ENCODE measurements at regions not wholly inside any gene's neighbourhood (a gene's known extent, or its start where the extent isn't known, plus 50 kb on each side); places are given as distances from the start of the nearest gene placed in this dataset.

DNA sequence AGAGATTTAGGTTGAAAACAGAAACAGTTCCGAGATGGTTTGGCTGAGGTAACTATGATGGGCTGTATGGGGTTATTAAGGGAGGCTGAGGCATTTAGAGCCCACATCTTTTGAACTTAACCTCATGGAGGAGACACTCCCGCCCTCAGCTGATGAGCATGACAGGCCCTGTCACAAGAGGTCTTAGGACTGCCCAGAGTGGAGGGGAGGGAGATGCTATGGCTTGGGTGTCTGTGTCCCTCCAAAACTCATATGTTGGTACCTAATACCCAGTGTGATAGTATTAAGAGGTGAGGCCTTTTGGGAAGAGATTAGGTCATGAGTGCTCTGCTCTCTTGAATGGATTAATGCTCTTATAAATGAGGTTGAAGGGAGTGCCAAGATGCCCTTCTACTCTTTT lies 126.6 kb downstream of the CDC5L start:
- ATAC-seq (ENCODE audit: low read depth in 2 of 2): no peak
- Histone ChIP-seq H3K4me3 (ENCODE audit: low read depth, low read length) (no peak overlapping the region), H3K4me1 (ENCODE audit: control insufficient read depth, insufficient read depth, low read length, poor library complexity, severe bottlenecking) (no peaks in the 10 kb centered on the region), H3K9me3 (ENCODE audit: control insufficient read depth in 2 of 2, low read length in 2 of 2) (no peaks in the 10 kb centered on the region), H3K27ac (ENCODE audit: insufficient read depth, low read length, poor library complexity, severe bottlenecking) (no peak overlapping the region), H3K36me3 (ENCODE audit: control insufficient read depth, insufficient read depth, low read length) (no peaks in the 10 kb centered on the region), H3K27me3 (ENCODE audit: control insufficient read depth, insufficient read depth, low read length) (peaks cover 4% of the 10 kb centered on the region)
- Mint-ChIP-seq H3K4me1 (no peaks in the 10 kb centered on the region), H3K4me3 (no peak overlapping the region), H3K27me3 (peaks cover 52% of the 10 kb centered on the region), H3K9me3 (peaks cover 0 to 7% (median 6%) of the 10 kb centered on the region in 7 donors), H3K36me3 (no peaks in the 10 kb centered on the region), H3K27ac (no peak overlapping the region)
- no peak for DNase-seq

DNA sequence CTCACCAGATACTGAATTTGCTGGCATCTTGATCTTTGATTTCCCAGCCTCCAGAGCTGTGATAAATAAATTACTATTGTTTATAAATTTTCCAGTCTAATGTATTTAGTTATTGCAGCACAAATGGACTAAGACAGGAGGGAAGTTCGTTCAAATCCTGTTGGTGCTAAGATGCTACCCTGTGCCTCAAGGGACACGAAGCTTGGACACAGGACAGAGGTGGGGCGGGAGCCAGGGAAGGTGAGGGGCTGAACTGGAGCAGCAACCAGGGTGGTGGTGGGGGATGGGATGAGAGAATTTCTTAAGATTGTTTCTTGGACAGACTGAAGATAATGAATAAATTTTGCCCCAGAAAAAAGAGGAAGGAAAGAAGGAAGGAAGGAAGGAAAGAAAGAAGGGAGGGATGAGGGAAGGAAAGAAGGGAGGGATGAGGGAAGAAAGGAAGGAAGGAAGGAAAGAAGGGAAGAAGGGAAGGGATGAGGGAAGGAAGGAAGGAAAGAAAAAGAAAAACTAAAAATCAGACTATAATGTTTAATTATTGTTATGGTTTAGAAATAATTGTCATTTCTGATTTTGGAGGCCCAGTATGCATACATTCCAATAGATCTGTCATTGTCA lies 127.2 kb downstream of the CDC5L start:
- DNase-seq: no peak
- Mint-ChIP-seq H3K27me3 (peaks cover 56% of the 10 kb centered on the region), H3K36me3 (no peaks in the 10 kb centered on the region), H3K4me3 (no peak overlapping the region), H3K27ac (no peak overlapping the region), H3K9me3 (peaks cover 0 to 7% (median 6%) of the 10 kb centered on the region in 7 donors), H3K4me1 (no peaks in the 10 kb centered on the region)
- H3K4me1 ChIP-seq (ENCODE audit: control insufficient read depth, insufficient read depth, low read length, poor library complexity, severe bottlenecking): no peaks in the 10 kb centered on the region
- H3K4me3 ChIP-seq (ENCODE audit: low read depth, low read length): no peak overlapping the region
- peaks cover 4% of the 10 kb centered on the region for H3K27me3 ChIP-seq (ENCODE audit: control insufficient read depth, insufficient read depth, low read length)
- no peak for ATAC-seq (ENCODE audit: low read depth in 2 of 2)
- H3K27ac ChIP-seq (ENCODE audit: insufficient read depth, low read length, poor library complexity, severe bottlenecking): no peak overlapping the region
- no peaks in the 10 kb centered on the region for H3K9me3 ChIP-seq (ENCODE audit: control insufficient read depth in 2 of 2, low read length in 2 of 2)
- no peaks in the 10 kb centered on the region for H3K36me3 ChIP-seq (ENCODE audit: control insufficient read depth, insufficient read depth, low read length)

GRCh38 chr6:44522871-44523270 lies 135.4 kb downstream of the CDC5L start:
- Histone ChIP-seq H3K27ac (ENCODE audit: insufficient read depth, low read length, poor library complexity, severe bottlenecking) (no peak overlapping the region), H3K36me3 (ENCODE audit: control insufficient read depth, insufficient read depth, low read length) (no peaks in the 10 kb centered on the region), H3K4me1 (ENCODE audit: control insufficient read depth, insufficient read depth, low read length, poor library complexity, severe bottlenecking) (no peaks in the 10 kb centered on the region), H3K4me3 (ENCODE audit: low read depth, low read length) (no peak overlapping the region), H3K27me3 (ENCODE audit: control insufficient read depth, insufficient read depth, low read length) (peaks cover 13% of the 10 kb centered on the region), H3K9me3 (ENCODE audit: control insufficient read depth in 2 of 2, low read length in 2 of 2) (peaks cover 5 to 7% of the 10 kb centered on the region in 2 experiments)
- no peak overlapping the region for H3K4me3 Mint-ChIP-seq
- H3K27ac Mint-ChIP-seq: no peak overlapping the region
- H3K4me1 Mint-ChIP-seq: peaks cover 0 to 13% (median 4%) of the 10 kb centered on the region in 4 donors
- peaks cover 37% of the 10 kb centered on the region for H3K27me3 Mint-ChIP-seq
- ATAC-seq (ENCODE audit: low read depth in 2 of 2) (no peak), DNase-seq (no peak)
- H3K9me3 Mint-ChIP-seq: peaks cover 4 to 20% (median 5%) of the 10 kb centered on the region in 7 donors
- no peaks in the 10 kb centered on the region for H3K36me3 Mint-ChIP-seq

- ATAC-seq (ENCODE audit: low read depth in 2 of 2): no peak
- Mint-ChIP-seq H3K36me3 (no peaks in the 10 kb centered on the region), H3K9me3 (peaks cover 0 to 15% (median 5%) of the 10 kb centered on the region in 7 donors), H3K4me1 (peaks cover 0 to 13% (median 4%) of the 10 kb centered on the region in 4 donors), H3K27me3 (peaks cover 25% of the 10 kb centered on the region), H3K4me3 (no peak overlapping the region), H3K27ac (no peak overlapping the region)
- peak in 1 of 3 donors; percentile 28 for DNase-seq
- H3K4me1 ChIP-seq (ENCODE audit: control insufficient read depth, insufficient read depth, low read length, poor library complexity, severe bottlenecking): no peaks in the 10 kb centered on the region
- H3K9me3 ChIP-seq (ENCODE audit: control insufficient read depth in 2 of 2, low read length in 2 of 2): peaks cover 5 to 7% of the 10 kb centered on the region in 2 experiments
- H3K27ac ChIP-seq (ENCODE audit: insufficient read depth, low read length, poor library complexity, severe bottlenecking): no peak overlapping the region
- no peak overlapping the region for H3K4me3 ChIP-seq (ENCODE audit: low read depth, low read length)
- H3K36me3 ChIP-seq (ENCODE audit: control insufficient read depth, insufficient read depth, low read length): no peaks in the 10 kb centered on the region
- peaks cover 8% of the 10 kb centered on the region for H3K27me3 ChIP-seq (ENCODE audit: control insufficient read depth, insufficient read depth, low read length)
Measured at GRCh38 chr6:44524476-44525227, 137.1 kb downstream of the CDC5L start.

DNA sequence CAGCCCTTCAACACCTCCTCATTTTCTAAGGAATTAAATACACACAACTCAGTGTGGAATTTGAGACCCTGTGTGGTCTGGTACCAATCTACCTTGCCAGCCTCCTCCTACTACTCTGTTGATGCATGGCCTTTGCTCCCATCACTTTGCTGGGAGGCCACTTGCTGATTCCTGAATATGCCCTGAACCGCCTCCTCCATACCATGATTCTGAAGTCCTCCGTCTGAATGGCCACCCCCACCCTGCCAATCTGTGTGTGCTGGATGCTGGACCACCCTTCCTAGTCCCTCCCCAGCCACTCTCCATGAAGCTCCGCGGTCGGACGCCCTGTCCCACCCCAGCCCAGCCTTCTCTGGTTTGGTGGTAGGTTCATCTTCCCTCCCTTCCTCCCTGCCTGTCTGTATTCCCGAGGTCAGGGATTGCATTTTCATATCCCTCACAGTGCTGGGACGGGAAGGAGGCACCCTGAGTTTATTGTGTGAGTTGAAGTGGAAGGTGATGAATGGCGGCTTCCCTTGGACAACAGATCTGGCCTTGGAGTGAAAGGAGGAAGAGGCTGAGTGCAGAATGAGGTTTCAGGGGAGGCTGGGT lies 138.3 kb downstream of the CDC5L start:
- H3K9me3 ChIP-seq (ENCODE audit: control insufficient read depth in 2 of 2, low read length in 2 of 2): peaks cover 5 to 7% of the 10 kb centered on the region in 2 experiments
- Mint-ChIP-seq H3K27ac (no peak overlapping the region), H3K4me3 (no peak overlapping the region), H3K27me3 (peaks cover 18% of the 10 kb centered on the region), H3K9me3 (peaks cover 0 to 13% (median 5%) of the 10 kb centered on the region in 7 donors), H3K4me1 (peaks cover 0 to 13% (median 4%) of the 10 kb centered on the region in 4 donors), H3K36me3 (no peaks in the 10 kb centered on the region)
- DNase-seq (no peak), ATAC-seq (ENCODE audit: low read depth in 2 of 2) (no peak)
- H3K4me1 ChIP-seq (ENCODE audit: control insufficient read depth, insufficient read depth, low read length, poor library complexity, severe bottlenecking): no peaks in the 10 kb centered on the region
- no peak overlapping the region for H3K27ac ChIP-seq (ENCODE audit: insufficient read depth, low read length, poor library complexity, severe bottlenecking)
- H3K27me3 ChIP-seq (ENCODE audit: control insufficient read depth, insufficient read depth, low read length): peaks cover 8% of the 10 kb centered on the region
- no peak overlapping the region for H3K4me3 ChIP-seq (ENCODE audit: low read depth, low read length)
- no peaks in the 10 kb centered on the region for H3K36me3 ChIP-seq (ENCODE audit: control insufficient read depth, insufficient read depth, low read length)

DNA sequence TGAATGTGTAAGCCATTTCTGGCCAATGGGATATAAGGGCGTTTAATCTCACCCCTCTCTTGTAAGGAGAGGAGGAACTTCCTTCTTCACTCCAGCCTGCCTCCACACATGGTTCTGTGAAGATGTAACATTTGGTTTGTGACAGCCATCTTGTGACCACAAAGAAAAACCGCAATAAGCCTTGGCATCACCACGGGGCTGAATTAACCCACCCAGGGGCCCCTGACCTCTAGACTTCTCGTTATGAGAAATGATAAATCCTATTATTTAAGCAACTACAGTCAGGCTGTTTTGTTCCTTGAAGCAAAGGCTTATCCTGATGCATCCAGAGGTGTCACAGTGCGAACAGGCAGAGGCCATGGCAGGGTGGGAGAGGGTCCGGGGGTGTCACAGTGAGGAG lies 139.7 kb downstream of the CDC5L start:
- no peak overlapping the region for H3K27ac Mint-ChIP-seq
- ATAC-seq (ENCODE audit: low read depth in 2 of 2): peak in 1 of 2 donors; percentile 20
- H3K27me3 Mint-ChIP-seq: peaks cover 10% of the 10 kb centered on the region
- peaks cover 3% of the 10 kb centered on the region for H3K27me3 ChIP-seq (ENCODE audit: control insufficient read depth, insufficient read depth, low read length)
- H3K4me1 Mint-ChIP-seq: peaks cover 0 to 13% (median 4%) of the 10 kb centered on the region in 4 donors
- H3K4me3 Mint-ChIP-seq: no peak overlapping the region
- peaks cover 0 to 4% of the 10 kb centered on the region in 2 experiments for H3K9me3 ChIP-seq (ENCODE audit: control insufficient read depth in 2 of 2, low read length in 2 of 2)
- H3K36me3 Mint-ChIP-seq: no peaks in the 10 kb centered on the region
- no peaks in the 10 kb centered on the region for H3K4me1 ChIP-seq (ENCODE audit: control insufficient read depth, insufficient read depth, low read length, poor library complexity, severe bottlenecking)
- H3K27ac ChIP-seq (ENCODE audit: insufficient read depth, low read length, poor library complexity, severe bottlenecking): no peak overlapping the region
- peak in 1 of 3 donors; percentile 2 for DNase-seq
- H3K36me3 ChIP-seq (ENCODE audit: control insufficient read depth, insufficient read depth, low read length): no peaks in the 10 kb centered on the region
- H3K9me3 Mint-ChIP-seq: peaks cover 0 to 5% (median 0%) of the 10 kb centered on the region in 7 donors
- H3K4me3 ChIP-seq (ENCODE audit: low read depth, low read length): no peak overlapping the region

GRCh38 chr6:44527583-44528369 lies 140.3 kb downstream of the CDC5L start:
- Histone ChIP-seq H3K4me3 (ENCODE audit: low read depth, low read length) (no peak overlapping the region), H3K27me3 (ENCODE audit: control insufficient read depth, insufficient read depth, low read length) (no peaks in the 10 kb centered on the region), H3K36me3 (ENCODE audit: control insufficient read depth, insufficient read depth, low read length) (no peaks in the 10 kb centered on the region), H3K27ac (ENCODE audit: insufficient read depth, low read length, poor library complexity, severe bottlenecking) (no peak overlapping the region), H3K9me3 (ENCODE audit: control insufficient read depth in 2 of 2, low read length in 2 of 2) (no peaks in the 10 kb centered on the region), H3K4me1 (ENCODE audit: control insufficient read depth, insufficient read depth, low read length, poor library complexity, severe bottlenecking) (no peaks in the 10 kb centered on the region)
- peaks cover 10% of the 10 kb centered on the region for H3K27me3 Mint-ChIP-seq
- H3K27ac Mint-ChIP-seq: peak overlapping the region in 1 of 3 donors; percentile 21
- ATAC-seq (ENCODE audit: low read depth in 2 of 2): no peak
- peaks cover 0 to 13% (median 4%) of the 10 kb centered on the region in 4 donors for H3K4me1 Mint-ChIP-seq
- no peak overlapping the region for H3K4me3 Mint-ChIP-seq
- no peak for DNase-seq
- H3K36me3 Mint-ChIP-seq: no peaks in the 10 kb centered on the region
- H3K9me3 Mint-ChIP-seq: peaks cover 0 to 5% (median 0%) of the 10 kb centered on the region in 7 donors

Measured in CD4-positive, CD25-positive, alpha-beta regulatory T cell (primary cell).